NT2/D1 (cell line): ENCODE measurements at regions not wholly inside any gene's neighbourhood (a gene's known extent, or its start where the extent isn't known, plus 50 kb on each side); places are given as distances from the start of the nearest gene placed in this dataset.

ENCODE experiments used
- YY1 ChIP-seq: IDR thresholded peaks from 2 replicates; pipeline ENCODE4 v1.6.1; 2011; ENCODE audit not compliant: insufficient read length, insufficient read depth
- ZNF274 ChIP-seq: IDR thresholded peaks from 2 replicates; pipeline ENCODE4 v1.6.1; 2011; ENCODE audit warnings: mild to moderate bottlenecking, low read depth, low read length

GRCh38 chr1:219066098-219066497, 107.6 kb upstream of the LYPLAL1 start:
- no peak for TF ChIP-seq YY1
- TF ChIP-seq ZNF274, result no peak
